Omental fat pad (tissue), 3 donors: ENCODE measurements at regions not wholly inside any gene's neighbourhood (a gene's known extent, or its start where the extent isn't known, plus 50 kb on each side); places are given as distances from the start of the nearest gene placed in this dataset.

Source experiments
- ATAC-seq: fragments of 150-250 bp; one replicate; pipeline ENCODE4 v1.9.1; 2016; ENCODE audit warnings: mild to moderate bottlenecking, moderate library complexity; ENCODE audit not compliant: low FRiP score
- DNase-seq: peaks from one replicate; pipeline ENCODE4 v3.0.0-alpha.2; 2019; ENCODE audit warnings: low spot score
- TF ChIP-seq, protein P1 (sequence below), 3 donors: fragments of 450-650 bp; IDR thresholded peaks; one replicate each; pipeline ENCODE4 v1.5.1; 2016 to 2017; ENCODE audit warnings: antibody characterized with exemption in 3 of 3, mild to moderate bottlenecking in 3 of 3, moderate library complexity in 2 of 3

GRCh38 chr4:60366661-60367060, 833.5 kb upstream of the ADGRL3 start:
- TF ChIP-seq, protein P1, sequence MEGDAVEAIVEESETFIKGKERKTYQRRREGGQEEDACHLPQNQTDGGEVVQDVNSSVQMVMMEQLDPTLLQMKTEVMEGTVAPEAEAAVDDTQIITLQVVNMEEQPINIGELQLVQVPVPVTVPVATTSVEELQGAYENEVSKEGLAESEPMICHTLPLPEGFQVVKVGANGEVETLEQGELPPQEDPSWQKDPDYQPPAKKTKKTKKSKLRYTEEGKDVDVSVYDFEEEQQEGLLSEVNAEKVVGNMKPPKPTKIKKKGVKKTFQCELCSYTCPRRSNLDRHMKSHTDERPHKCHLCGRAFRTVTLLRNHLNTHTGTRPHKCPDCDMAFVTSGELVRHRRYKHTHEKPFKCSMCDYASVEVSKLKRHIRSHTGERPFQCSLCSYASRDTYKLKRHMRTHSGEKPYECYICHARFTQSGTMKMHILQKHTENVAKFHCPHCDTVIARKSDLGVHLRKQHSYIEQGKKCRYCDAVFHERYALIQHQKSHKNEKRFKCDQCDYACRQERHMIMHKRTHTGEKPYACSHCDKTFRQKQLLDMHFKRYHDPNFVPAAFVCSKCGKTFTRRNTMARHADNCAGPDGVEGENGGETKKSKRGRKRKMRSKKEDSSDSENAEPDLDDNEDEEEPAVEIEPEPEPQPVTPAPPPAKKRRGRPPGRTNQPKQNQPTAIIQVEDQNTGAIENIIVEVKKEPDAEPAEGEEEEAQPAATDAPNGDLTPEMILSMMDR (IDR thresholded peaks at IDR 0.05), result no peak
- no peak for DNase-seq
- ATAC-seq, result no peak

DNA sequence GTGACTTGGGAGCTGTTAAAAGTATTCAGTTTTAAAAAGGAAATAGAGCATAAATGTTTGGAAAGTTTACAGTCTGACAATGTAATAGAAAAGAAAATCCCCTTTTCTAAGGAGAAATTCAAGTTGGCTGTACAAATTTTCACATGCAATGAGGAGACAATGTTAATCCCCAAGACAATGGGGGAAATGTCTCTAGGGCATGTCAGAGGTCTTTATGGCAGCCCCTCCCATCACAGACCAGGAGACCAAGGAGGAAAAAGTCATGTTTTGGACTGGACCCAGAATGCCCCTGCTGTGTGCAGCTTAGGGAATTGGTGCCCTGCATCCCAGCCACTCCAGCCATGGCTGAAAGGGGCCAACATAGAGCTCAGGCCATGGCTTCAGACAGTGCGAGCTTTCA, 831.1 kb upstream of the ADGRL3 start:
- DNase-seq, result no peak
- ATAC-seq, result no peak
- TF ChIP-seq, protein P1 (IDR thresholded peaks at IDR 0.05), result no peak

GRCh38 chr4:60378010-60378409, 822.1 kb upstream of the ADGRL3 start:
- DNase-seq, result no peak
- no peak for ATAC-seq
- TF ChIP-seq, protein P1 (IDR thresholded peaks at IDR 0.05), result no peak

GRCh38 chr4:60384516-60384915, 815.6 kb upstream of the ADGRL3 start:
- no peak for ATAC-seq

DNA sequence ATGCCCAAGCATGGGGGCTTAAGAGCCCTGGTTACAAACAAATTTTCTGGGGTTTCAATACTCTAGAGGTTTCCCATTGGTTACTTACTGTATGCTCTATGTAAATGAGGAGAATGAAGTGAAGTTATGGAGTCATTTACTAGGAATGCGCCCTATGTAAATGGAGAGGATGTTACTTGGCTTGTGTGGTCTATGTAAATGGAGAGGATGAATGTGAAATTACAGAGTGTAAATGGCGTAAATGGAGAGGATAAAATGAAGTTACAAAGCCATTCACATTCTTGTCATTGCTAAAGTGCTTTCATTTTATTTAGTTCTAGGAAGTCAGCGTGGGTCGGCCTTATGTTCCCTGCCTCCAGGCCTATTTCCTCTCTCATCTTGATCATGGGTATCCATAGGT, 810.5 kb upstream of the ADGRL3 start:
- TF ChIP-seq, protein P1 (IDR thresholded peaks at IDR 0.05), result no peak
- no peak for DNase-seq
- no peak for ATAC-seq

More at GRCh38 chr4:60384516-60384915, 815.6 kb upstream of the ADGRL3 start:
- no peak for DNase-seq
- TF ChIP-seq, protein P1 (IDR thresholded peaks at IDR 0.05), result no peak

DNA sequence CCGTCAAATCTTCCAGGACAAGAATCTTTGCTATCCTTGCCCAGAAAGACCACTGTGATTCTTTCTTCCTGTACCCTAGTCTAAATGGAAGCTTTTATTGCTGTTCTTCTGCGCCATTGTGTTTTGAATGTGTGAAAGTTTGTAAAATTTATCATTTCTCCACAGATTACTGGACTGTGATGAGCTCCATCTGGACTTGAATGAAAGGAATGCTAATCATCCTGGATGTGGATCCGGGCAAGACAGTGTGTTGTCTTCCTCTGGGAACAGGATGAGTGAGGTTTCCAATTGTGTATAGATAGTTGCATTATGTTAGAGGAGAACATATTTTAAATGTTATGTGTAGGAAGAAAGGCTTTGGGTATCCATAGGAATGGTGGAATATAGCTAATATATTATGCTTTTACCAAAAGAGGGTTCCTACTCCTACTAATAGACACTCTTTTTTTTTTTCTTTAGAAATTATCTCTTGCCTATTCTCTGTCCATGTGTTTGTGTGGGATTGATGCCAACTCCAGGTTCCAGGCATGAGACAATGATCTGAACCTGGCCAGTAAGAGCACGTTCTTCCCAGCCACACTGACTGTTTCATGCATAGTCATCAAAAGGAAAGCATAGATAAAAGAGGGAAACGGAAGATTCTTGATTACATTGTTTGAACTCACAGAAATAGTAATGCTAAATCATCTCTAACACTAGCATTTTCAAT, 803.6 kb upstream of the ADGRL3 start:
- no peak for ATAC-seq
- TF ChIP-seq, protein P1 (IDR thresholded peaks at IDR 0.05), result no peak

GRCh38 chr4:60400593-60400992, 799.5 kb upstream of the ADGRL3 start:
- TF ChIP-seq, protein P1 (IDR thresholded peaks at IDR 0.05), result no peak
- no peak for ATAC-seq
- DNase-seq, result no peak

More for the DNA sequence above, 803.6 kb upstream of the ADGRL3 start:
- DNase-seq, result no peak
